BLaER1 treated with 17β-estradiol and CSF1 and Interleukin-3, amounts not matched to agents 10 nM and 100 nM (cell line): ENCODE measurements at regions not wholly inside any gene's neighbourhood (a gene's known extent, or its start where the extent isn't known, plus 50 kb on each side); places are given as distances from the start of the nearest gene placed in this dataset.

Experiments
- H3K27ac ChIP-seq, 11 experiments: shearing (Covaris generic); formaldehyde crosslinking; 2 replicates each; pipeline ENCODE4 v1.8.1; 2022
- H3K27me3 ChIP-seq, 11 experiments: shearing (Covaris generic); formaldehyde crosslinking; 2 replicates each; pipeline ENCODE4 v1.8.1; 2022
- H3K36me3 ChIP-seq, 11 experiments: shearing (Covaris generic); formaldehyde crosslinking; 2 replicates each; pipeline ENCODE4 v1.8.1; 2022
- H3K4me1 ChIP-seq, 10 experiments: shearing (Covaris generic); formaldehyde crosslinking; 2 replicates each; pipeline ENCODE4 v1.8.1; 2022
- H3K4me2 ChIP-seq, 11 experiments: shearing (Covaris generic); formaldehyde crosslinking; 2 replicates each; pipeline ENCODE4 v1.8.1; 2022
- H3K4me3 ChIP-seq, 10 experiments: shearing (Covaris generic); formaldehyde crosslinking; 2 replicates each; pipeline ENCODE4 v1.8.1; 2022
- H3K9ac ChIP-seq, 11 experiments: shearing (Covaris generic); formaldehyde crosslinking; 2 replicates each; pipeline ENCODE4 v1.8.1; 2022
- H3K9me3 ChIP-seq, 11 experiments: shearing (Covaris generic); formaldehyde crosslinking; replicated peaks in 1 of 11; 2 replicates each; pipeline ENCODE4 v1.8.1; 2022
- H4K20me1 ChIP-seq, 11 experiments: shearing (Covaris generic); formaldehyde crosslinking; 2 replicates each; pipeline ENCODE4 v1.8.1; 2022
- Cebpa-rat ChIP-seq, 11 experiments: shearing (Covaris generic); IDR thresholded peaks; 2 replicates each; pipeline ENCODE4 v1.8.1; 2022

- Histone ChIP-seq H3K27ac (peak overlapping the region in 6 of 11 experiments; percentile 2 to 70 (median 36); a peak in 6 of 22 replicates), H3K27me3 (no peaks in the 10 kb centered on the region), H3K9ac (0 out of 22 replicates have a peak overlapping the region, but pooled peaks of 1 of the 11 experiments have one; percentile 32), H3K4me2 (peak overlapping the region; percentile 56 to 93 (median 81); a peak in 19 of 22 replicates), H3K36me3 (no peaks in the 10 kb centered on the region), H4K20me1 (no peaks in the 10 kb centered on the region), H3K4me1 (peaks cover 36 to 54% (median 42%) of the 10 kb centered on the region in 10 experiments), H3K4me3 (no peak overlapping the region), H3K9me3 (peaks cover 0 to 5% (median 0%) of the 10 kb centered on the region in 11 experiments; a peak in 1 of 22 replicates)
- TF ChIP-seq Cebpa-rat (IDR thresholded peaks at IDR 0.05), result no peak
Observed at GRCh38 chr20:53706008-53706465, 112.4 kb upstream of the ZNF217 start.

- Histone ChIP-seq H3K4me1 (peaks cover 20 to 68% (median 39%) of the 10 kb centered on the region in 10 experiments), H4K20me1 (no peaks in the 10 kb centered on the region), H3K4me3 (no peak overlapping the region), H3K36me3 (no peaks in the 10 kb centered on the region), H3K9me3 (peaks cover 0 to 5% (median 0%) of the 10 kb centered on the region in 11 experiments; a peak in 1 of 22 replicates), H3K4me2 (no peak overlapping the region), H3K27ac (no peak overlapping the region), H3K9ac (no peak overlapping the region), H3K27me3 (no peaks in the 10 kb centered on the region)
- TF ChIP-seq Cebpa-rat (IDR thresholded peaks at IDR 0.05), result no peak
Observed at GRCh38 chr20:53702617-53703016, 109.0 kb upstream of the ZNF217 start.

GRCh38 chr20:53699906-53700305, 106.3 kb upstream of the ZNF217 start:
- Histone ChIP-seq H3K27me3 (no peaks in the 10 kb centered on the region), H3K9me3 (peaks cover 0 to 5% (median 0%) of the 10 kb centered on the region in 11 experiments; a peak in 1 of 22 replicates), H3K4me2 (peak overlapping the region in 5 of 11 experiments; percentile 17 to 71 (median 47); a peak in 9 of 22 replicates), H3K36me3 (no peaks in the 10 kb centered on the region), H3K9ac (no peak overlapping the region), H3K4me1 (peaks cover 0 to 57% (median 21%) of the 10 kb centered on the region in 10 experiments; a peak in 12 of 20 replicates), H3K27ac (no peak overlapping the region), H3K4me3 (no peak overlapping the region), H4K20me1 (no peaks in the 10 kb centered on the region)
- TF ChIP-seq Cebpa-rat (IDR thresholded peaks at IDR 0.05), result no peak

DNA sequence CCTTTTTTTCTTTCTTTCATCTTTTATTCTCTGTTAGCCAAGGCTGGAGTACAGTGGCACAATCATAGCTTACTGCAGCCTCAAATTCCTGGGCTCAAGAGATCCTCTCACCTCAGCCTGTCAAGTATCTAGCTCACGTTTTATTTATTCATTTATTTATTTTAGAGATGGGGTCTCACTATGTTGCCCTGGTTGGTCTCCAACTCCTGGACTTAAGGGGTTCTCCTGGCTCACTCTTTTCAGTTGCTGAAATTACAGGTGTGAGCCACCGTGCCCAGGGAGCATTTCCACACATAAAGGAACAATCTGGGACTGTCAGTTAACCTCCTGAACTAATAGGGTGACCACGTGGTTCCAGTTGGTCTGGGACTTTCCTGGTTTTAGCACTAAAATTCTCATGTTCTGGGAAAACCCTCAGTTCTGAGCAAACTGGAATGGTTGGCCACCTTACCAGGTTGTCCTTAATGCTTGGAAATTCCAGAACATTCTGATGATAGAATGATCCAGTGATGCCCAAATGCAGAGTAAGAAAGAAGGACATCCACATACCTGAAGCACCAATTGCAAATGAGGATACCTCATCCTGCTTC, 105.5 kb upstream of the ZNF217 start:
- Histone ChIP-seq H4K20me1 (no peaks in the 10 kb centered on the region), H3K4me3 (no peak overlapping the region), H3K4me2 (peak overlapping the region in 4 of 11 experiments; percentile 26 to 71 (median 50); a peak in 8 of 22 replicates), H3K27me3 (no peaks in the 10 kb centered on the region), H3K9ac (no peak overlapping the region), H3K36me3 (no peaks in the 10 kb centered on the region), H3K27ac (no peak overlapping the region), H3K9me3 (peaks cover 0 to 5% (median 0%) of the 10 kb centered on the region in 11 experiments; a peak in 1 of 22 replicates), H3K4me1 (peaks cover 0 to 57% (median 21%) of the 10 kb centered on the region in 10 experiments; a peak in 12 of 20 replicates)
- TF ChIP-seq Cebpa-rat (IDR thresholded peaks at IDR 0.05), result no peak

- Histone ChIP-seq H3K36me3 (no peaks in the 10 kb centered on the region), H3K4me1 (peaks cover 1 to 60% (median 23%) of the 10 kb centered on the region in 10 experiments; a peak in 19 of 20 replicates), H4K20me1 (no peaks in the 10 kb centered on the region), H3K4me2 (peak overlapping the region in 5 of 11 experiments; percentile 3 to 71 (median 26); a peak in 8 of 22 replicates), H3K4me3 (no peak overlapping the region), H3K9ac (no peak overlapping the region), H3K27ac (peak overlapping the region in 2 of 11 experiments; percentile 22 to 34; a peak in 1 of 22 replicates), H3K9me3 (peaks cover 0 to 5% (median 0%) of the 10 kb centered on the region in 11 experiments; a peak in 1 of 22 replicates), H3K27me3 (no peaks in the 10 kb centered on the region)
- no peak for TF ChIP-seq Cebpa-rat (IDR thresholded peaks at IDR 0.05)
Observed at GRCh38 chr20:53698371-53698978, 104.8 kb upstream of the ZNF217 start.

GRCh38 chr20:53695797-53696527, 102.3 kb upstream of the ZNF217 start:
- no peaks in the 10 kb centered on the region for H3K27me3 ChIP-seq
- H3K4me3 ChIP-seq, result no peak overlapping the region
- no peak overlapping the region for H3K4me2 ChIP-seq
- no peak overlapping the region for H3K27ac ChIP-seq
- no peaks in the 10 kb centered on the region for H4K20me1 ChIP-seq
- no peak for TF ChIP-seq Cebpa-rat (IDR thresholded peaks at IDR 0.05)
- H3K36me3 ChIP-seq, result no peaks in the 10 kb centered on the region
- H3K9me3 ChIP-seq, result no peaks in the 10 kb centered on the region
- H3K9ac ChIP-seq, result no peak overlapping the region
- peaks cover 13 to 77% (median 32%) of the 10 kb centered on the region in 10 experiments for H3K4me1 ChIP-seq

DNA sequence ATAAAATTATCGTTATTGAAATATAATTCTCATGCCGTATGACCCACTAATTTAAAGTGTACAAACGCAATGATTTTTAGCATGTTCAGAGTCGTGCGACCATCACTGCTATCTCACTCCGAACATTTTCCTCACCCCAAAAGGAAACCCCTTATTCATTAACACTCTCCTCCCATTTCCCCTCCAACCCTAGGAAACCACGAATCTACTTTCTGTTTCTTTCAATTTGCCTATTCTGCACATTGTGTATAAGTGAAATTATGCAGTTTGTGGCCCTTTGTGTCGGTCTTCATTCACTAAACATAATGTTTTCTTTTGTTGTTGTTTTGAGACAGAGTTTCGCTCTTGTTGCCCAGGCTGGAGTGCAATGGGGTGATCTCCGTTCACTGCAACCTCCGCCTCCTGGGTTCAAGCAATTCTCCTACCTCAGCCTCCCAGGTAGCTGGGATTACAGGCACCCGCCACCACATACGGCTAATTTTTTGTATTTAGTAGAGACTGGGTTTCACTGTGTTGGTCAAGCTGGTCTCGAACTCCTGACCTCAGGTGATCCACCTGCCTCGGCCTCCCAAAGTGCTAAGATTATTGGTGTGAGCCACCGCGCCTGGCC, 99.7 kb upstream of the ZNF217 start:
- no peak for TF ChIP-seq Cebpa-rat (IDR thresholded peaks at IDR 0.05)
- H3K27me3 ChIP-seq, result no peaks in the 10 kb centered on the region
- H3K36me3 ChIP-seq, result no peaks in the 10 kb centered on the region
- H3K9ac ChIP-seq, result peak overlapping the region in 2 of 11 experiments; percentile 21 to 37; a peak in 2 of 22 replicates
- H3K9me3 ChIP-seq, result no peaks in the 10 kb centered on the region
- peak overlapping the region in 2 of 11 experiments; percentile 19 to 54; a peak in 3 of 22 replicates for H3K27ac ChIP-seq
- H3K4me1 ChIP-seq, result peaks cover 12 to 51% (median 20%) of the 10 kb centered on the region in 10 experiments
- H3K4me2 ChIP-seq, result peak overlapping the region; percentile 30 to 81 (median 56)
- no peaks in the 10 kb centered on the region for H4K20me1 ChIP-seq
- peak overlapping the region in 1 of 10 experiments; percentile 0; a peak in 1 of 20 replicates for H3K4me3 ChIP-seq

GRCh38 chr20:53692465-53693067, 98.9 kb upstream of the ZNF217 start:
- H3K4me2 ChIP-seq, result peak overlapping the region; percentile 30 to 81 (median 56)

More at GRCh38 chr20:53692465-53693067, 98.9 kb upstream of the ZNF217 start:
- no peak overlapping the region for H3K4me3 ChIP-seq
- H4K20me1 ChIP-seq, result no peaks in the 10 kb centered on the region
- peak overlapping the region in 2 of 11 experiments; percentile 19 to 54; a peak in 3 of 22 replicates for H3K27ac ChIP-seq
- no peaks in the 10 kb centered on the region for H3K36me3 ChIP-seq
- no peaks in the 10 kb centered on the region for H3K27me3 ChIP-seq
- peaks cover 12 to 43% (median 18%) of the 10 kb centered on the region in 10 experiments for H3K4me1 ChIP-seq
- H3K9ac ChIP-seq, result peak overlapping the region in 2 of 11 experiments; percentile 21 to 37; a peak in 1 of 22 replicates
- H3K9me3 ChIP-seq, result no peaks in the 10 kb centered on the region
- TF ChIP-seq Cebpa-rat (IDR thresholded peaks at IDR 0.05), result no peak
